Activated CD4-positive, alpha-beta T cell treated with anti-CD3 and anti-CD28 coated beads, Interleukin-2, amount 10 ng/mL, durations not matched to agents 7 days and 5 days (primary cell): ENCODE measurements at regions not wholly inside any gene's neighbourhood (a gene's known extent, or its start where the extent isn't known, plus 50 kb on each side); places are given as distances from the start of the nearest gene placed in this dataset.
A peak's percentile ranks its signal among the peaks of the same experiment; 100 is the strongest.

ENCODE experiments used
- CTCF ChIA-PET: fragments of 350-600 bp; sonication (Branson Sonifier 250); formaldehyde crosslinking; loops from one replicate; lab custom pipeline; 2021; ENCODE audit warnings: antibody characterized with exemption; lab: Charles Lee
- POLR2A ChIA-PET: fragments of 350-600 bp; sonication (Branson Sonifier 250); formaldehyde crosslinking; loops from one replicate; lab custom pipeline; 2021; ENCODE audit warnings: antibody characterized with exemption; lab: Charles Lee
- DNase-seq: peaks from one replicate; pipeline ENCODE4 v3.0.0-alpha.2; 2020
- H3K27ac Mint-ChIP-seq: one replicate; pipeline ENCODE4 v1.8.0; 2021; ENCODE audit warnings: mild to moderate bottlenecking, moderate library complexity, mixed read lengths
- H3K27me3 Mint-ChIP-seq: one replicate; pipeline ENCODE4 v1.8.0; 2021; ENCODE audit warnings: mixed read lengths
- H3K36me3 Mint-ChIP-seq: one replicate; pipeline ENCODE4 v1.8.0; 2021; ENCODE audit warnings: low read depth, mixed read lengths
- H3K4me1 Mint-ChIP-seq: one replicate; pipeline ENCODE4 v1.8.0; 2021; ENCODE audit warnings: mixed read lengths
- H3K4me3 Mint-ChIP-seq: one replicate; pipeline ENCODE4 v1.8.0; 2021; ENCODE audit warnings: mild to moderate bottlenecking, moderate library complexity, mixed read lengths
- H3K9me3 Mint-ChIP-seq: one replicate; pipeline ENCODE4 v1.8.0; 2021; ENCODE audit warnings: mixed read lengths

- Mint-ChIP-seq H3K27me3 (peaks cover 7% of the 10 kb centered on the region), H3K27ac (no peak overlapping the region), H3K36me3 (no peaks in the 10 kb centered on the region), H3K4me1 (peaks cover 33% of the 10 kb centered on the region), H3K4me3 (no peak overlapping the region), H3K9me3 (no peaks in the 10 kb centered on the region)
- POLR2A ChIA-PET: no interaction called here
- CTCF ChIA-PET: no interaction called here
- no peak for DNase-seq
Observed at GRCh38 chr1:229195246-229195645, 75.7 kb upstream of the RAB4A start.

DNA sequence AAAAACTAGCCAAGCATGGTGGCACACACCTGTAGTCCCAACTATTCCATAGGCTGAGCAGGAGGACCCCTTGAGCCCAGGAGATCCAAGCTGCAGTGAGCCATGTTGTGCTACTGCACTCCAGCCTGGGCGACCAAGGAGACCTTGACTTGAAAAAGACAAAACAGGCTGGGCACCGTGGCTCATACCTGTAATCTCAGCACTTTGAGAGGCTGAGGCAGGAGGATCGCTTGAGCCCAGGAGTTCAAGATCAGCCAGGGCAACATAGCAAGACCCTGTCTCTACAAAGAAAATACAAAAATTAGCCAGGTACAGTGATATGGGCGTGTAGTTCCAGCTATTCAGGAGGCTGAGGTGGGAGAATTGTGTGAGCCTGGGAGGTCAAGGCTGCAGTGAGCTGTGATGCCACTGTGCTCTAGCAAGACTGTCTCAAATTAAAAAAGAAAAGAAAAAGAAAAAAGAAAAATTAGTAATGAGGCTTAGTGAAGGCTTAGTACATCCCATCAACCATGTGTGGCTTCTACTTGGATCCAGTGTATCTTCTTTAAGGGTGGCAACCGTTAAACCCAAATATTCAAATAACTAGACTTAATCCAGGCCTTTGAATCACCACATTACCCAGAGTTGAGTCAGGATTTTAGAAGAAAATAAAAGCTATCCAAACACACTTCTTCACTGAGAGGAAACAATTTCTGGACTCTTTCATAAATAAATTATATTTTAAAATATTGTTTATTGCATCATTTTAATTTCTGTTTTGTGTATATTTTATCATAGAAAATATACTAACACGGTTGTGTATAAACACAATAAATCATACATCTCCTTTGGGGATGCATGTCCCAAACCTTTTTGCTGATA lies 74.3 kb upstream of the RAB4A start:
- Mint-ChIP-seq H3K9me3 (no peaks in the 10 kb centered on the region), H3K4me1 (peaks cover 35% of the 10 kb centered on the region), H3K27me3 (peaks cover 3% of the 10 kb centered on the region), H3K27ac (no peak overlapping the region), H3K4me3 (no peak overlapping the region), H3K36me3 (peaks cover 4% of the 10 kb centered on the region)
- no peak for DNase-seq
- CTCF ChIA-PET: interaction anchor here (1.1 to 1.7 kb wide), 3 partner anchors 10 to 335 kb away, joined by 3 to 4 read pairs (median 4); no protein-coding TSS in a partner anchor
- POLR2A ChIA-PET: interaction anchor here (0.7 kb wide), 1 partner anchor 11 kb away, joined by 3 read pairs; no protein-coding TSS in a partner anchor

- Mint-ChIP-seq H3K4me3 (no peak overlapping the region), H3K9me3 (no peaks in the 10 kb centered on the region), H3K4me1 (peaks cover 31% of the 10 kb centered on the region), H3K36me3 (peaks cover 4% of the 10 kb centered on the region), H3K27ac (no peak overlapping the region), H3K27me3 (peaks cover 3% of the 10 kb centered on the region)
- ChIA-PET CTCF (interaction anchor here (1.1 to 1.7 kb wide), 3 partner anchors 11 to 336 kb away, joined by 3 to 4 read pairs (median 4); no protein-coding TSS in a partner anchor), POLR2A (interaction anchor here (0.7 kb wide), 1 partner anchor 12 kb away, joined by 3 read pairs; no protein-coding TSS in a partner anchor)
- no peak for DNase-seq
Observed at GRCh38 chr1:229197265-229197585, 73.7 kb upstream of the RAB4A start.

DNA sequence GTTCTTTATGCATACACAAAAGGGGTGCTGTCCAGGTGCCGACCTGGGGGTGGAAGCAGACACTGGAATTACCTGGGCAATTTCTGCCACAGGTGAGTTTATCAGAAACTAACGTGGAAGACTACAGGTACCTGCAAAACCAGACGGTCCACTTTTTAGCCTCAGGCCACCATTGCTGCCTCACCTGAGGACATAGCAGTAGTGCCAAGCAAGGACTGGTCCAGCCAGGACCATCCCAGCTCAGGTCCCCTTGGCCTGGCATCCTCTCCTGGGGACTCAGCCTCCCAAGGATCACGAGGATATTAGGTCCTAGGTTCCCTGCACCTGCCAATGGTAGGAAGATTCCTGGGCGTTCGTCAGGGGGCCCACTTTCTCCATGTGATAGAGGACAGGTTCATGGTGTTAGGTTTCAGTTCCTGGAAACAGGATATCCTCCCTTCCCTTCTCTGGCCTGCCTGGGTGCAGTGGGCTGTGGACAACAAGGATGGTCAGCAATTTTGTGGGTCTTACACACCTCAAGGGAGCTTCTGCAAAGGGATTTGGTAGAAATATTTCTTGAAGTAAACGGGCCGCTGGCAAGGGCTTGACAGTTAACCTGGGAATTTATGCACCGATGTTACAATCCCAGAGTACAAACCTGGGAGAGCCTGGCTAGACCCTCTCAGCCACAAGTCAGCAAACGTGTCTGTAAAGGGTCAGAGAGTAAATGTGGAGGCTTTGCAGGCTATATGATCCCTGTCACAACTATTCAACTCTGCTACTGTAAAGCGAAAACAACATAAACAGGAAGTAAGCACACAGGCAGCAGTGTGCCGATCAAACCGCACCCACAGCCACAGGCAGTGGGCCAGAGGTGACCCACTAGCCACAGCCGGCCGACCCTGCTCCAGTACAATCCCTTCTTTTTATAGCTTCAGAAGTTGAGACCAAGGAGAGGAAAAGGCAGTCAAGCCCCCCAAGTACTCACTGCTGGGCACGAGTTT lies 71.4 kb upstream of the RAB4A start:
- Mint-ChIP-seq H3K36me3 (peaks cover 4% of the 10 kb centered on the region), H3K27me3 (peaks cover 3% of the 10 kb centered on the region), H3K27ac (peak overlapping the region; percentile 93), H3K4me1 (peaks cover 24% of the 10 kb centered on the region), H3K9me3 (no peaks in the 10 kb centered on the region), H3K4me3 (peak overlapping the region; percentile 40)
- ChIA-PET POLR2A (no interaction called here), CTCF (no interaction called here)
- DNase-seq: peak; percentile 38

DNA sequence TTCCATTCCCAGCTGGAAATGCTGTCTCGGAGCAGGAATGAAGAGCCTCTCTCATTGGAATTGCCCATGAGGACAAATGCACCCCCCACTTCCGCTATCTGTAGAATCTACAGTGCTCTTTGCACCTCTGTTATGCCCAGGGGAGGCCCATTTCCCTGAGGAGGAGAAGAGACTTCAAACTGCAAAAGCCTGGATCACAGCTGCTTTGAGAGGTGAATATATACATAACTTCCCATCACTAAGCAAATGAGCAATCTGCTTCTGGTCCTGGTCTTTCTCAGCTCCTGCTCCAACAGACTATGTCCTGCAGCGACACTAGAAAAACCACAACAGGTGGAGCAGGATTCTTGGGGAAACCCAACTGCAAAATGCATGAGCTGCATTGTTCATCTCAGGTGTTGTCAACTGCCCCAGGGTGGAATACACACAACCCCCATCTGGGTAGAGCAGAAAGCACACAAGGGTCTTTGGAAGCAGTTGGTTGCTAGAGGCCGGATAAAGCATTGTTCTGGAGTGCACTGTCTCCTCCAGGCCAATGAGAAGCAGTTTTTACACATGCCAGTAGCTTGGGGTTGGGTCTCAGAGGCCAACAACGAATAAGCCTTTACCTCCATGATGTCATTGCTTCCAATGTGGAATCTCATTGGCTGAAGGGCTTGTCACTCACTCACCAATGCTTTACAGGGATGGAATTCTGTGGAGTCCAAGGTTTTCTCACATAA lies 67.7 kb upstream of the RAB4A start:
- H3K4me3 Mint-ChIP-seq: no peak overlapping the region
- CTCF ChIA-PET: interaction anchor here (1.0 to 2.5 kb wide), 3 partner anchors 10 to 25 kb away, joined by 3 to 6 read pairs (median 6); no protein-coding TSS in a partner anchor
- no peaks in the 10 kb centered on the region for H3K27me3 Mint-ChIP-seq
- peaks cover 33% of the 10 kb centered on the region for H3K4me1 Mint-ChIP-seq
- DNase-seq: no peak
- no peaks in the 10 kb centered on the region for H3K9me3 Mint-ChIP-seq
- POLR2A ChIA-PET: no interaction called here
- H3K36me3 Mint-ChIP-seq: peaks cover 4% of the 10 kb centered on the region
- no peak overlapping the region for H3K27ac Mint-ChIP-seq

GRCh38 chr1:229203991-229204632 lies 66.8 kb upstream of the RAB4A start:
- no peak overlapping the region for H3K27ac Mint-ChIP-seq
- CTCF ChIA-PET: interaction anchor here (2.1 to 2.5 kb wide), 2 partner anchors 9 to 24 kb away, joined by 6 read pairs; no protein-coding TSS in a partner anchor
- H3K36me3 Mint-ChIP-seq: peaks cover 4% of the 10 kb centered on the region
- H3K9me3 Mint-ChIP-seq: no peaks in the 10 kb centered on the region
- DNase-seq: no peak
- H3K4me1 Mint-ChIP-seq: peaks cover 34% of the 10 kb centered on the region
- H3K27me3 Mint-ChIP-seq: no peaks in the 10 kb centered on the region
- no peak overlapping the region for H3K4me3 Mint-ChIP-seq
- POLR2A ChIA-PET: no interaction called here

- H3K9me3 Mint-ChIP-seq: no peaks in the 10 kb centered on the region
- H3K4me1 Mint-ChIP-seq: peaks cover 35% of the 10 kb centered on the region
- POLR2A ChIA-PET: no interaction called here
- no peak overlapping the region for H3K4me3 Mint-ChIP-seq
- DNase-seq: no peak
- CTCF ChIA-PET: interaction anchor here (0.5 to 2.0 kb wide), 4 partner anchors 14 to 358 kb away, joined by 3 to 5 read pairs (median 4); no protein-coding TSS in a partner anchor
- no peaks in the 10 kb centered on the region for H3K27me3 Mint-ChIP-seq
- peaks cover 4% of the 10 kb centered on the region for H3K36me3 Mint-ChIP-seq
- H3K27ac Mint-ChIP-seq: peak overlapping the region; percentile 63
Observed at GRCh38 chr1:229204921-229205777, 65.8 kb upstream of the RAB4A start.

- no peak for DNase-seq
- H3K27ac Mint-ChIP-seq: no peak overlapping the region
- peaks cover 2% of the 10 kb centered on the region for H3K36me3 Mint-ChIP-seq
- peaks cover 30% of the 10 kb centered on the region for H3K4me1 Mint-ChIP-seq
- ChIA-PET CTCF (interaction anchor here (0.5 to 2.0 kb wide), 3 partner anchors 15 to 358 kb away, joined by 3 to 5 read pairs (median 4); no protein-coding TSS in a partner anchor), POLR2A (no interaction called here)
- H3K4me3 Mint-ChIP-seq: no peak overlapping the region
- no peaks in the 10 kb centered on the region for H3K27me3 Mint-ChIP-seq
- H3K9me3 Mint-ChIP-seq: no peaks in the 10 kb centered on the region
Observed at GRCh38 chr1:229205854-229206253, 65.1 kb upstream of the RAB4A start.

DNA sequence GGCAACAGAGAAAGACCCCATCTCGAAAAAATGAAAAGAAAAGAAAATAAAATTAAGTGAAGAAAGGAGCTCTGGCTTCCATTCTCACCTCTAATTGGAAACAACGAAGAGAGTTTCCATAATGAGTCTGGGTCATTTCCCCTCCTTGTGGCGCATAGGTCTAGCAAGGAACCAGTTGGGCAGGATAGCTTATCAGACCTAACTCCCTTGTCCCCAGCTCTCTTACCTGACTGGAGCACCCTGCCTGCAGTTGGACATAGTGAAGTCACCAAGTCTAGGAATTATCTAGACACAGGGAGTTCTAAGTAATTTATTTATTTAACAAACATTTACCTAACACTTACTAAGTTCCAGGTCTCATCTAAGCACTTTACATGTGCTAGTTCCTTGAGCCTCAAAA lies 63.0 kb upstream of the RAB4A start:
- Mint-ChIP-seq H3K27me3 (no peaks in the 10 kb centered on the region), H3K9me3 (no peaks in the 10 kb centered on the region), H3K36me3 (no peaks in the 10 kb centered on the region), H3K27ac (no peak overlapping the region), H3K4me3 (no peak overlapping the region), H3K4me1 (peaks cover 27% of the 10 kb centered on the region)
- ChIA-PET CTCF (no interaction called here), POLR2A (no interaction called here)
- no peak for DNase-seq

DNA sequence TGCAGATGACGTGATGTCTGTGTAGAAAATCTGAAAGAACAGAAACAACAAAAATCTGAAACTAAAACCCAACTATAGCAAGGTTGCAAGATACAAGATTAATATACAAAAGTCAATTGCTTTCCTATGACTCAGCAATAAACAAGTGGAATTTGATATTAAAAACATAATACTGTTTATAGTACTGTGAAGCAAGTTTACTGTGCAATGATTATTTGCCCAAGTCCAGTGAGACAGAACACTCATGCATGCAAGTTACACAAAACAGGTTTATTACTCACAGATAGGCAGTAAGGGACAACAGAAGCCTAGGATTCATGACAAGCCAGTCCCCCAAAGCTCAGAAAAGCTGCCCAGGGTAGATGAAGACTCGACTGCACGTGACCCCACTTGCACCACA lies 62.4 kb upstream of the RAB4A start:
- H3K9me3 Mint-ChIP-seq: no peaks in the 10 kb centered on the region
- no peak for DNase-seq
- H3K4me1 Mint-ChIP-seq: peaks cover 27% of the 10 kb centered on the region
- no peaks in the 10 kb centered on the region for H3K36me3 Mint-ChIP-seq
- no peaks in the 10 kb centered on the region for H3K27me3 Mint-ChIP-seq
- POLR2A ChIA-PET: no interaction called here
- CTCF ChIA-PET: interaction anchor here (1.3 kb wide), 1 partner anchor 11 kb away, joined by 4 read pairs; no protein-coding TSS in a partner anchor
- no peak overlapping the region for H3K4me3 Mint-ChIP-seq
- H3K27ac Mint-ChIP-seq: no peak overlapping the region

DNA sequence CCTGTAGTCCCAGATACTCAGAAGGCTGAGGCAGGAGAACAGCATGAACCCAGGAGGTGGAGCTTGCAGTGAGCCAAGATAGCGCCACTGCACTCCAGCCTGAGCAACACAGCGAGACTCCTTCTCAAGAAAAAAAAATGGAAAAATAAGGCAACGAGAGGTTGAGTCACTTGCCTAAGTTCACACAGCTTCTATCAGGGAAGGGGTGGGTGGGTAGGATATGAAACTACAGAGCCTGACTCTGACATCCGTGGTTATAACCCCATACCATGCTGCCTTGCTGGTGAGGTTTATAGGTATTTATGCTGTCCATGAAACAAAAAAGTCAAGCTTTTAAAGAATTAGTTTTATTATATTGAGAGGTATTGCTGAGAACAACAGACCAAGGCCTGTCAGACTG lies 61.5 kb upstream of the RAB4A start:
- H3K27me3 Mint-ChIP-seq: no peaks in the 10 kb centered on the region
- ChIA-PET POLR2A (no interaction called here), CTCF (interaction anchor here (1.3 kb wide), 1 partner anchor 12 kb away, joined by 4 read pairs; no protein-coding TSS in a partner anchor)
- peaks cover 27% of the 10 kb centered on the region for H3K4me1 Mint-ChIP-seq
- no peak overlapping the region for H3K27ac Mint-ChIP-seq
- DNase-seq: peak; percentile 29
- no peaks in the 10 kb centered on the region for H3K36me3 Mint-ChIP-seq
- H3K4me3 Mint-ChIP-seq: no peak overlapping the region
- H3K9me3 Mint-ChIP-seq: no peaks in the 10 kb centered on the region
